ENCODE measurements at regions not wholly inside any gene's neighbourhood (a gene's known extent, or its start where the extent isn't known, plus 50 kb on each side); places are given as distances from the start of the nearest gene placed in this dataset.

- H3K9me3 Mint-ChIP-seq = no peaks in the 10 kb centered on the region
- ATAC-seq = no peak
- peaks cover 14% of the 10 kb centered on the region for H3K4me1 Mint-ChIP-seq
- H3K27me3 Mint-ChIP-seq (ENCODE audit: low read depth) = no peaks in the 10 kb centered on the region
- POLR2A ChIA-PET = no interaction called here
- TF ChIP-seq TEAD4 (CRISPR knock-in tag; IDR thresholded peaks at IDR 0.05) (no peak), FOXP1 (CRISPR knock-in tag; IDR thresholded peaks at IDR 0.05; ENCODE audit: borderline replicate concordance) (no peak)
- H3K4me3 Mint-ChIP-seq = no peak overlapping the region
- no peaks in the 10 kb centered on the region for H3K36me3 Mint-ChIP-seq
- CTCF ChIA-PET = interaction anchor here (0.9 to 1.7 kb wide), 4 partner anchors 20 to 201 kb away, joined by 3 to 4 read pairs (median 4); no protein-coding TSS in a partner anchor
- peak; percentile 24 for DNase-seq (ENCODE audit: low spot score)
- no peak overlapping the region for H3K27ac Mint-ChIP-seq
Measured at GRCh38 chr18:46373791-46374190, 269.6 kb downstream of the HAUS1 start.

DNA sequence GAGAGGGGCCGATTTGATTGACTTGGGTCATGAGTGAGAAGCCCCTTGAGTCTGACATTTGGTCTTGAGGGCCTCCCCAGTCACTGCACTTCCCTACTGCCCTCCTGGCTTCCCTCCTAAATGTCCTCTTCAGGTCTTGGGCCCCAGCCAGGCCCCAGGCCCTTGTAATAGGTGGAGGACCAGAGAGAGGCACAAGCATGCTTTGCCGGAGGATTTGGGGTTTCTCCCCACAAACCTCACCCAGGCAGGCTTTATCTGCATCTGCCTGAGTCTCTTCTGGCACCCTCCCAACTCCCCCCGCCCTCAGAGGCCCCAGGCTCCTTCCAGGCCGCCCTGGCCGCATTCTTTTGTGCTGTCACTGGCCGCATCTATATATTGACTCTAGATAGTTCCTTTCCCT lies 270.7 kb downstream of the HAUS1 start:
- ATAC-seq = peak; percentile 41; the same call in 1 of the 2 replicates
- no peak overlapping the region for H3K4me3 Mint-ChIP-seq
- peak; percentile 42 for DNase-seq (ENCODE audit: low spot score)
- no peak overlapping the region for H3K27ac Mint-ChIP-seq
- POLR2A ChIA-PET = no interaction called here
- H3K4me1 Mint-ChIP-seq = peaks cover 6% of the 10 kb centered on the region
- CTCF ChIA-PET = interaction anchor here (1.9 kb wide), 1 partner anchor 18 kb away, joined by 7 read pairs; no protein-coding TSS in a partner anchor
- H3K27me3 Mint-ChIP-seq (ENCODE audit: low read depth) = no peaks in the 10 kb centered on the region
- H3K36me3 Mint-ChIP-seq = no peaks in the 10 kb centered on the region
- H3K9me3 Mint-ChIP-seq = no peaks in the 10 kb centered on the region
- TF ChIP-seq ATF6 (CRISPR knock-in tag; IDR thresholded peaks at IDR 0.05) = no peak
- no peak for TF ChIP-seq ELF4 (CRISPR knock-in tag; IDR thresholded peaks at IDR 0.05; ENCODE audit: low read depth)
- TF ChIP-seq, protein P1, sequence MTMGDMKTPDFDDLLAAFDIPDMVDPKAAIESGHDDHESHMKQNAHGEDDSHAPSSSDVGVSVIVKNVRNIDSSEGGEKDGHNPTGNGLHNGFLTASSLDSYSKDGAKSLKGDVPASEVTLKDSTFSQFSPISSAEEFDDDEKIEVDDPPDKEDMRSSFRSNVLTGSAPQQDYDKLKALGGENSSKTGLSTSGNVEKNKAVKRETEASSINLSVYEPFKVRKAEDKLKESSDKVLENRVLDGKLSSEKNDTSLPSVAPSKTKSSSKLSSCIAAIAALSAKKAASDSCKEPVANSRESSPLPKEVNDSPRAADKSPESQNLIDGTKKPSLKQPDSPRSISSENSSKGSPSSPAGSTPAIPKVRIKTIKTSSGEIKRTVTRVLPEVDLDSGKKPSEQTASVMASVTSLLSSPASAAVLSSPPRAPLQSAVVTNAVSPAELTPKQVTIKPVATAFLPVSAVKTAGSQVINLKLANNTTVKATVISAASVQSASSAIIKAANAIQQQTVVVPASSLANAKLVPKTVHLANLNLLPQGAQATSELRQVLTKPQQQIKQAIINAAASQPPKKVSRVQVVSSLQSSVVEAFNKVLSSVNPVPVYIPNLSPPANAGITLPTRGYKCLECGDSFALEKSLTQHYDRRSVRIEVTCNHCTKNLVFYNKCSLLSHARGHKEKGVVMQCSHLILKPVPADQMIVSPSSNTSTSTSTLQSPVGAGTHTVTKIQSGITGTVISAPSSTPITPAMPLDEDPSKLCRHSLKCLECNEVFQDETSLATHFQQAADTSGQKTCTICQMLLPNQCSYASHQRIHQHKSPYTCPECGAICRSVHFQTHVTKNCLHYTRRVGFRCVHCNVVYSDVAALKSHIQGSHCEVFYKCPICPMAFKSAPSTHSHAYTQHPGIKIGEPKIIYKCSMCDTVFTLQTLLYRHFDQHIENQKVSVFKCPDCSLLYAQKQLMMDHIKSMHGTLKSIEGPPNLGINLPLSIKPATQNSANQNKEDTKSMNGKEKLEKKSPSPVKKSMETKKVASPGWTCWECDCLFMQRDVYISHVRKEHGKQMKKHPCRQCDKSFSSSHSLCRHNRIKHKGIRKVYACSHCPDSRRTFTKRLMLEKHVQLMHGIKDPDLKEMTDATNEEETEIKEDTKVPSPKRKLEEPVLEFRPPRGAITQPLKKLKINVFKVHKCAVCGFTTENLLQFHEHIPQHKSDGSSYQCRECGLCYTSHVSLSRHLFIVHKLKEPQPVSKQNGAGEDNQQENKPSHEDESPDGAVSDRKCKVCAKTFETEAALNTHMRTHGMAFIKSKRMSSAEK (CRISPR knock-in tag; IDR thresholded peaks at IDR 0.05; ENCODE audit: borderline replicate concordance) = no peak
- no peak for TF ChIP-seq ZNF138 (CRISPR knock-in tag; conservative IDR thresholded peaks at IDR 0.05)
- TF ChIP-seq NFE2L1 (CRISPR knock-in tag; IDR thresholded peaks at IDR 0.05) = no peak
- no peak for TF ChIP-seq JUN (CRISPR knock-in tag; IDR thresholded peaks at IDR 0.05)
- TF ChIP-seq ZNF423 (CRISPR knock-in tag; IDR thresholded peaks at IDR 0.05) = no peak
- TF ChIP-seq, protein P2, sequence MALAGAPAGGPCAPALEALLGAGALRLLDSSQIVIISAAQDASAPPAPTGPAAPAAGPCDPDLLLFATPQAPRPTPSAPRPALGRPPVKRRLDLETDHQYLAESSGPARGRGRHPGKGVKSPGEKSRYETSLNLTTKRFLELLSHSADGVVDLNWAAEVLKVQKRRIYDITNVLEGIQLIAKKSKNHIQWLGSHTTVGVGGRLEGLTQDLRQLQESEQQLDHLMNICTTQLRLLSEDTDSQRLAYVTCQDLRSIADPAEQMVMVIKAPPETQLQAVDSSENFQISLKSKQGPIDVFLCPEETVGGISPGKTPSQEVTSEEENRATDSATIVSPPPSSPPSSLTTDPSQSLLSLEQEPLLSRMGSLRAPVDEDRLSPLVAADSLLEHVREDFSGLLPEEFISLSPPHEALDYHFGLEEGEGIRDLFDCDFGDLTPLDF (CRISPR knock-in tag; IDR thresholded peaks at IDR 0.05) = no peak
- no peak for TF ChIP-seq TEAD1 (CRISPR knock-in tag; IDR thresholded peaks at IDR 0.05)
- TF ChIP-seq, protein P3, sequence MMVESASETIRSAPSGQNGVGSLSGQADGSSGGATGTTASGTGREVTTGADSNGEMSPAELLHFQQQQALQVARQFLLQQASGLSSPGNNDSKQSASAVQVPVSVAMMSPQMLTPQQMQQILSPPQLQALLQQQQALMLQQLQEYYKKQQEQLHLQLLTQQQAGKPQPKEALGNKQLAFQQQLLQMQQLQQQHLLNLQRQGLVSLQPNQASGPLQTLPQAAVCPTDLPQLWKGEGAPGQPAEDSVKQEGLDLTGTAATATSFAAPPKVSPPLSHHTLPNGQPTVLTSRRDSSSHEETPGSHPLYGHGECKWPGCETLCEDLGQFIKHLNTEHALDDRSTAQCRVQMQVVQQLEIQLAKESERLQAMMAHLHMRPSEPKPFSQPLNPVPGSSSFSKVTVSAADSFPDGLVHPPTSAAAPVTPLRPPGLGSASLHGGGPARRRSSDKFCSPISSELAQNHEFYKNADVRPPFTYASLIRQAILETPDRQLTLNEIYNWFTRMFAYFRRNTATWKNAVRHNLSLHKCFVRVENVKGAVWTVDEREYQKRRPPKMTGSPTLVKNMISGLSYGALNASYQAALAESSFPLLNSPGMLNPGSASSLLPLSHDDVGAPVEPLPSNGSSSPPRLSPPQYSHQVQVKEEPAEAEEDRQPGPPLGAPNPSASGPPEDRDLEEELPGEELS (CRISPR knock-in tag; IDR thresholded peaks at IDR 0.05) = no peak
- TF ChIP-seq GABPB1 (CRISPR knock-in tag; IDR thresholded peaks at IDR 0.05) = no peak
- TF ChIP-seq, protein P4, sequence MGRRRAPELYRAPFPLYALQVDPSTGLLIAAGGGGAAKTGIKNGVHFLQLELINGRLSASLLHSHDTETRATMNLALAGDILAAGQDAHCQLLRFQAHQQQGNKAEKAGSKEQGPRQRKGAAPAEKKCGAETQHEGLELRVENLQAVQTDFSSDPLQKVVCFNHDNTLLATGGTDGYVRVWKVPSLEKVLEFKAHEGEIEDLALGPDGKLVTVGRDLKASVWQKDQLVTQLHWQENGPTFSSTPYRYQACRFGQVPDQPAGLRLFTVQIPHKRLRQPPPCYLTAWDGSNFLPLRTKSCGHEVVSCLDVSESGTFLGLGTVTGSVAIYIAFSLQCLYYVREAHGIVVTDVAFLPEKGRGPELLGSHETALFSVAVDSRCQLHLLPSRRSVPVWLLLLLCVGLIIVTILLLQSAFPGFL (CRISPR knock-in tag; IDR thresholded peaks at IDR 0.05; ENCODE audit: borderline replicate concordance) = no peak
- no peak for TF ChIP-seq ZNF232 (CRISPR knock-in tag; IDR thresholded peaks at IDR 0.05)
- no peak for TF ChIP-seq GTF2I (CRISPR knock-in tag; conservative IDR thresholded peaks at IDR 0.05)
